IMR-90 (cell line): ENCODE measurements at regions not wholly inside any gene's neighbourhood (a gene's known extent, or its start where the extent isn't known, plus 50 kb on each side); places are given as distances from the start of the nearest gene placed in this dataset.

Experiments
- ATAC-seq: fragments of 200-7000 bp; cut with Tn5 transposase; 2 replicates; pipeline ENCODE4 v1.9.1; 2020; ENCODE audit warnings: low read depth, mild to moderate bottlenecking, moderate library complexity
- BruUV-seq: library from RNA; stranded (reverse); fragments of 400-500 nt; replicated peaks from 2 replicates; lab custom pipeline; 2021; lab: Mats Ljungman, UMichigan
- CTCF ChIA-PET: fragments of 300-600 bp; formaldehyde crosslinking; extraction: SDS; loops from one replicate; lab custom pipeline; 2021; ENCODE audit warnings: antibody characterized with exemption; lab: Yijun Ruan, JAX
- POLR2A ChIA-PET: fragments of 300-600 bp; sonication (Branson Sonifier 250); formaldehyde crosslinking; loops from one replicate; lab custom pipeline; 2022; ENCODE audit warnings: antibody characterized with exemption; ENCODE audit not compliant: unreplicated experiment; lab: Charles Lee
- DNase-seq: peaks from one replicate; pipeline ENCODE4 v3.0.0; 2013
- H2AFZ ChIP-seq: replicated peaks from 2 replicates; pipeline ENCODE3; 2013; ENCODE audit warnings: low read length, mild to moderate bottlenecking; ENCODE audit not compliant: poor library complexity
- H2AK5ac ChIP-seq: 2 replicates; pipeline ENCODE4 v1.6.1; 2013; ENCODE audit warnings: low read depth, low read length, inconsistent platforms
- H2AK9ac ChIP-seq: replicated peaks from 2 replicates; pipeline ENCODE3; 2013; ENCODE audit warnings: mild to moderate bottlenecking, low read depth, low read length, moderate library complexity; ENCODE audit not compliant: poor library complexity
- H2BK120ac ChIP-seq: 2 replicates; pipeline ENCODE4 v1.6.1; 2013; ENCODE audit warnings: low read depth, low read length, inconsistent platforms
- H2BK15ac ChIP-seq: 3 replicates; pipeline ENCODE4 v1.6.1; 2013; ENCODE audit warnings: low read depth, low read length, inconsistent platforms
- H2BK20ac ChIP-seq: 2 replicates; pipeline ENCODE4 v1.6.1; 2013; ENCODE audit warnings: low read depth, mild to moderate bottlenecking, inconsistent platforms, low read length, moderate library complexity
- H2BK5ac ChIP-seq: 2 replicates; pipeline ENCODE4 v1.6.1; 2013; ENCODE audit warnings: mild to moderate bottlenecking, low read depth, low read length, inconsistent platforms; ENCODE audit not compliant: poor library complexity, severe bottlenecking
- H3K14ac ChIP-seq: replicated peaks from 2 replicates; pipeline ENCODE4 v1.6.1; 2013; ENCODE audit warnings: low read depth, low read length, inconsistent platforms
- H3K18ac ChIP-seq: 2 replicates; pipeline ENCODE4 v1.6.1; 2013; ENCODE audit warnings: low read depth, low read length, control low read depth
- H3K23ac ChIP-seq: 2 replicates; pipeline ENCODE4 v1.6.1; 2013; ENCODE audit warnings: low read depth, low read length, inconsistent platforms
- H3K27ac ChIP-seq: 2 replicates; pipeline ENCODE4 v1.5.1; 2013; ENCODE audit warnings: mild to moderate bottlenecking, control low read depth, low read length; ENCODE audit not compliant: insufficient read depth
- H3K27me3 ChIP-seq: 2 replicates; pipeline ENCODE4 v1.6.1; 2013; ENCODE audit warnings: low read length; ENCODE audit not compliant: control insufficient read depth, insufficient read depth
- H3K36me3 ChIP-seq: 2 replicates; pipeline ENCODE4 v1.6.1; 2013; ENCODE audit warnings: low read length, mixed read lengths; ENCODE audit not compliant: control insufficient read depth, insufficient read depth
- H3K4ac ChIP-seq: 2 replicates; pipeline ENCODE4 v1.6.1; 2013; ENCODE audit warnings: low read depth, low read length, inconsistent platforms
- H3K4me1 ChIP-seq: 2 replicates; pipeline ENCODE4 v1.6.1; 2013; ENCODE audit warnings: low read length, mixed read lengths; ENCODE audit not compliant: control insufficient read depth, insufficient read depth
- H3K4me2 ChIP-seq: 2 replicates; pipeline ENCODE4 v1.6.1; 2013; ENCODE audit warnings: low read depth, mild to moderate bottlenecking, control low read depth, low read length, moderate library complexity
- H3K4me3 ChIP-seq: 2 replicates; pipeline ENCODE4 v1.5.1; 2013; ENCODE audit warnings: low read depth, mild to moderate bottlenecking, control low read depth, low read length, moderate library complexity; ENCODE audit not compliant: insufficient read depth
- H3K56ac ChIP-seq: 2 replicates; pipeline ENCODE4 v1.6.1; 2013; ENCODE audit warnings: low read length, inconsistent platforms; ENCODE audit not compliant: insufficient read depth; ENCODE audit errors: extremely low read depth
- H3K79me1 ChIP-seq, 2 experiments: 2 replicates each; pipeline ENCODE4 v1.6.1; 2013; ENCODE audit warnings: low read length in 2 of 2, inconsistent platforms in 1 of 2, low read depth in 1 of 2
- H3K9ac ChIP-seq: 2 replicates; pipeline ENCODE4 v1.6.1; 2013; ENCODE audit warnings: low read depth, low read length, control low read depth
- H3K9me1 ChIP-seq: 2 replicates; pipeline ENCODE4 v1.6.1; 2013; ENCODE audit warnings: low read length, inconsistent platforms; ENCODE audit not compliant: insufficient read depth
- H3K9me3 ChIP-seq: 2 replicates; pipeline ENCODE4 v1.6.1; 2013; ENCODE audit warnings: low read length; ENCODE audit not compliant: control insufficient read depth, insufficient read depth
- H4K20me1 ChIP-seq: 2 replicates; pipeline ENCODE4 v1.6.1; 2013; ENCODE audit warnings: low read length, inconsistent platforms; ENCODE audit not compliant: insufficient read depth
- H4K5ac ChIP-seq: 2 replicates; pipeline ENCODE4 v1.6.1; 2013; ENCODE audit warnings: mild to moderate bottlenecking, low read depth, low read length, control low read depth
- H4K8ac ChIP-seq, 2 experiments: 2 replicates each; pipeline ENCODE4 v1.6.1; 2013; ENCODE audit warnings: low read depth in 2 of 2, low read length in 2 of 2, control low read depth in 1 of 2, inconsistent platforms in 1 of 2
- H4K91ac ChIP-seq: 2 replicates; pipeline ENCODE4 v1.6.1; 2013; ENCODE audit warnings: low read depth, low read length, inconsistent platforms; ENCODE audit not compliant: insufficient read depth
- BHLHE40 ChIP-seq: fragments of 150-350 bp; IDR thresholded peaks from 2 replicates; pipeline ENCODE4 v1.6.1; 2016; ENCODE audit warnings: mild to moderate bottlenecking, low read depth, low read length
- CEBPB ChIP-seq: IDR thresholded peaks from 2 replicates; pipeline ENCODE4 v1.6.1; 2012; ENCODE audit warnings: low read depth, low read length, improper control_type of control experiment
- FOS ChIP-seq: fragments of 150-350 bp; IDR thresholded peaks from 2 replicates; pipeline ENCODE4 v1.6.1; 2016; ENCODE audit warnings: low read depth, low read length
- MAFK ChIP-seq: IDR thresholded peaks from 2 replicates; pipeline ENCODE4 v1.6.1; 2012; ENCODE audit warnings: low read depth, low read length, improper control_type of control experiment
- MAZ ChIP-seq: IDR thresholded peaks from 2 replicates; pipeline ENCODE4 v1.6.1; 2012; ENCODE audit warnings: low read depth, mild to moderate bottlenecking, low read length, improper control_type of control experiment, moderate library complexity, borderline replicate concordance
- MXI1 ChIP-seq: IDR thresholded peaks from 2 replicates; pipeline ENCODE4 v1.6.1; 2012; ENCODE audit warnings: low read depth, mild to moderate bottlenecking, low read length, moderate library complexity, borderline replicate concordance
- NFE2L2 ChIP-seq: fragments of 150-350 bp; IDR thresholded peaks from 2 replicates; pipeline ENCODE4 v1.6.1; 2016; ENCODE audit warnings: low read depth, mild to moderate bottlenecking, low read length
- POLR2A ChIP-seq: IDR thresholded peaks from 2 replicates; pipeline ENCODE4 v1.6.1; 2012; ENCODE audit warnings: mild to moderate bottlenecking, low read depth, low read length
- RAD21 ChIP-seq: IDR thresholded peaks from 2 replicates; pipeline ENCODE4 v1.6.1; 2012; ENCODE audit warnings: low read length, improper control_type of control experiment
- RCOR1 ChIP-seq: IDR thresholded peaks from 2 replicates; pipeline ENCODE4 v1.6.1; 2012; ENCODE audit warnings: mild to moderate bottlenecking, low read length, improper control_type of control experiment; ENCODE audit not compliant: insufficient replicate concordance
- RFX5 ChIP-seq: IDR thresholded peaks from 2 replicates; pipeline ENCODE4 v1.8.0; 2012; ENCODE audit warnings: low read depth, mild to moderate bottlenecking, low read length, moderate library complexity
- SMC3 ChIP-seq: fragments of 150-350 bp; IDR thresholded peaks from 2 replicates; pipeline ENCODE4 v1.6.1; 2016; ENCODE audit warnings: low read depth, mild to moderate bottlenecking, antibody characterized with exemption, low read length, moderate library complexity
- WGBS, 2 experiments: methylation state at CpG; one replicate each; pipeline versions ENCODE4 v1.1.5 to v1.1.7; 2013; ENCODE audit warnings: missing lambda C conversion rate in 2 of 2; ENCODE audit not compliant: insufficient read length in 1 of 2; ENCODE audit errors: extremely low coverage in 2 of 2; 5-methylcytosine and 5-hydroxymethylcytosine counted together
- dilution Hi-C: fragments of 300-500 bp; cut with HindIII; formaldehyde crosslinking; loops from one replicate; pipeline ENCODE4 v1.14.3; 2018; ENCODE audit warnings: low sequenced_read_pairs; ENCODE audit not compliant: unreplicated experiment
- in situ Hi-C: fragments of 300-500 bp; cut with MboI; formaldehyde crosslinking; loops from 3 replicates; pipeline ENCODE4 v1.14.3; 2019; ENCODE audit warnings: low sequenced_read_pairs, inconsistent platforms, mixed read lengths
- intact Hi-C: fragments of 100-400 bp; cut with micrococcal nuclease; formaldehyde crosslinking; loops from 2 replicates; pipeline ENCODE4 v1.10.0; 2022
- TF ChIP-seq, protein P1 (sequence below): fragments of 150-350 bp; IDR thresholded peaks from 2 replicates; pipeline ENCODE4 v1.6.1; 2016; ENCODE audit warnings: low read depth, mild to moderate bottlenecking, low read length, moderate library complexity, borderline replicate concordance
- TF ChIP-seq, protein P2 (sequence below): fragments of 150-350 bp; IDR thresholded peaks from 2 replicates; pipeline ENCODE4 v1.6.1; 2017; ENCODE audit warnings: mild to moderate bottlenecking, antibody characterized with exemption, low read length, low read depth
- TF ChIP-seq, protein P3 (sequence below): conservative IDR thresholded peaks from 2 replicates; pipeline ENCODE4 v1.5.1; 2012; ENCODE audit warnings: mild to moderate bottlenecking, low read depth, low read length, improper control_type of control experiment

GRCh38 chr2:75319951-75320350 lies 120.6 kb upstream of the TACR1 start:
- no peaks in the 10 kb centered on the region for H4K20me1 ChIP-seq
- no peak overlapping the region for H2BK5ac ChIP-seq
- H4K8ac ChIP-seq: no peak overlapping the region
- H2AFZ ChIP-seq: no peak overlapping the region
- no peak overlapping the region for H2AK9ac ChIP-seq
- no peak overlapping the region for H3K4me2 ChIP-seq
- DNase-seq: no peak
- no peaks in the 10 kb centered on the region for H3K9me1 ChIP-seq
- no peak for TF ChIP-seq RFX5
- TF ChIP-seq MAZ: no peak
- TF ChIP-seq, protein P1, sequence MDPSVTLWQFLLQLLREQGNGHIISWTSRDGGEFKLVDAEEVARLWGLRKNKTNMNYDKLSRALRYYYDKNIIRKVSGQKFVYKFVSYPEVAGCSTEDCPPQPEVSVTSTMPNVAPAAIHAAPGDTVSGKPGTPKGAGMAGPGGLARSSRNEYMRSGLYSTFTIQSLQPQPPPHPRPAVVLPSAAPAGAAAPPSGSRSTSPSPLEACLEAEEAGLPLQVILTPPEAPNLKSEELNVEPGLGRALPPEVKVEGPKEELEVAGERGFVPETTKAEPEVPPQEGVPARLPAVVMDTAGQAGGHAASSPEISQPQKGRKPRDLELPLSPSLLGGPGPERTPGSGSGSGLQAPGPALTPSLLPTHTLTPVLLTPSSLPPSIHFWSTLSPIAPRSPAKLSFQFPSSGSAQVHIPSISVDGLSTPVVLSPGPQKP: no peak
- TF ChIP-seq MAFK: no peak
- TF ChIP-seq SMC3: no peak
- TF ChIP-seq RAD21: no peak
- TF ChIP-seq, protein P2, sequence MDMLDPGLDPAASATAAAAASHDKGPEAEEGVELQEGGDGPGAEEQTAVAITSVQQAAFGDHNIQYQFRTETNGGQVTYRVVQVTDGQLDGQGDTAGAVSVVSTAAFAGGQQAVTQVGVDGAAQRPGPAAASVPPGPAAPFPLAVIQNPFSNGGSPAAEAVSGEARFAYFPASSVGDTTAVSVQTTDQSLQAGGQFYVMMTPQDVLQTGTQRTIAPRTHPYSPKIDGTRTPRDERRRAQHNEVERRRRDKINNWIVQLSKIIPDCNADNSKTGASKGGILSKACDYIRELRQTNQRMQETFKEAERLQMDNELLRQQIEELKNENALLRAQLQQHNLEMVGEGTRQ: no peak
- no peak for TF ChIP-seq FOS
- TF ChIP-seq POLR2A: no peak
- TF ChIP-seq CEBPB: no peak
- TF ChIP-seq, protein P3, sequence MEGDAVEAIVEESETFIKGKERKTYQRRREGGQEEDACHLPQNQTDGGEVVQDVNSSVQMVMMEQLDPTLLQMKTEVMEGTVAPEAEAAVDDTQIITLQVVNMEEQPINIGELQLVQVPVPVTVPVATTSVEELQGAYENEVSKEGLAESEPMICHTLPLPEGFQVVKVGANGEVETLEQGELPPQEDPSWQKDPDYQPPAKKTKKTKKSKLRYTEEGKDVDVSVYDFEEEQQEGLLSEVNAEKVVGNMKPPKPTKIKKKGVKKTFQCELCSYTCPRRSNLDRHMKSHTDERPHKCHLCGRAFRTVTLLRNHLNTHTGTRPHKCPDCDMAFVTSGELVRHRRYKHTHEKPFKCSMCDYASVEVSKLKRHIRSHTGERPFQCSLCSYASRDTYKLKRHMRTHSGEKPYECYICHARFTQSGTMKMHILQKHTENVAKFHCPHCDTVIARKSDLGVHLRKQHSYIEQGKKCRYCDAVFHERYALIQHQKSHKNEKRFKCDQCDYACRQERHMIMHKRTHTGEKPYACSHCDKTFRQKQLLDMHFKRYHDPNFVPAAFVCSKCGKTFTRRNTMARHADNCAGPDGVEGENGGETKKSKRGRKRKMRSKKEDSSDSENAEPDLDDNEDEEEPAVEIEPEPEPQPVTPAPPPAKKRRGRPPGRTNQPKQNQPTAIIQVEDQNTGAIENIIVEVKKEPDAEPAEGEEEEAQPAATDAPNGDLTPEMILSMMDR: no peak
- no peak for TF ChIP-seq BHLHE40
- no peak for TF ChIP-seq MXI1
- no peak for TF ChIP-seq RCOR1
- no peak for TF ChIP-seq NFE2L2
- H3K4me1 ChIP-seq: peaks cover 3% of the 10 kb centered on the region; the same call in 1 of the 2 replicates
- no peak overlapping the region for H2BK120ac ChIP-seq
- no peak for ATAC-seq
- no peak overlapping the region for H4K5ac ChIP-seq
- no peaks in the 10 kb centered on the region for H3K27me3 ChIP-seq
- H3K9me3 ChIP-seq: no peaks in the 10 kb centered on the region
- POLR2A ChIA-PET: no interaction called here
- H3K4ac ChIP-seq: no peak overlapping the region
- H3K56ac ChIP-seq: no peak overlapping the region
- no peak overlapping the region for H3K27ac ChIP-seq
- no peak overlapping the region for H2BK15ac ChIP-seq
- H3K36me3 ChIP-seq: no peaks in the 10 kb centered on the region
- H4K91ac ChIP-seq: no peak overlapping the region
- no peak overlapping the region for H2AK5ac ChIP-seq
- no peaks in the 10 kb centered on the region for H3K79me1 ChIP-seq
- in situ Hi-C loops (no loop called here), intact Hi-C loops (no loop called here), dilution Hi-C loops (no loop called here)
- no peak overlapping the region for H3K9ac ChIP-seq
- no peak overlapping the region for H3K4me3 ChIP-seq
- no peak overlapping the region for H2BK20ac ChIP-seq
- H3K18ac ChIP-seq: no peak overlapping the region
- WGBS, 2 experiments: 100% methylated on average over 1 of the region's 2 CpGs; no CpG with 5 or more reads in 1 of the 2 experiments
- BruUV-seq: no TSS peak
- H3K23ac ChIP-seq: no peak overlapping the region
- CTCF ChIA-PET: no interaction called here
- H3K14ac ChIP-seq: no peak overlapping the region
